Activated B cell treated with CpG ODN at 0.5 μM for 24 hours (primary cell): ENCODE measurements at regions not wholly inside any gene's neighbourhood (a gene's known extent, or its start where the extent isn't known, plus 50 kb on each side); places are given as distances from the start of the nearest gene placed in this dataset.

ENCODE experiments used
- ATAC-seq: fragments of 200-7000 bp; cut with Tn5 transposase; one replicate; pipeline ENCODE4 v1.10.0; 2021; ENCODE audit warnings: low read depth, mild to moderate bottlenecking, moderate library complexity
- CTCF ChIA-PET: fragments of 350-600 bp; sonication (Branson Sonifier 250); formaldehyde crosslinking; loops from one replicate; lab custom pipeline; 2021; ENCODE audit warnings: antibody characterized with exemption; lab: Charles Lee
- POLR2A ChIA-PET: fragments of 350-600 bp; sonication (Branson Sonifier 250); formaldehyde crosslinking; loops from one replicate; lab custom pipeline; 2021; ENCODE audit warnings: antibody characterized with exemption; lab: Charles Lee
- DNase-seq: peaks from one replicate; pipeline ENCODE4 v3.0.0; 2022
- H3K27ac Mint-ChIP-seq: one replicate; pipeline ENCODE4 v1.8.0; 2020; ENCODE audit warnings: mixed read lengths
- H3K27me3 Mint-ChIP-seq: one replicate; pipeline ENCODE4 v1.8.0; 2021; ENCODE audit warnings: mixed read lengths
- H3K36me3 Mint-ChIP-seq: one replicate; pipeline ENCODE4 v1.8.0; 2021; ENCODE audit warnings: low read depth, mixed read lengths
- H3K4me1 Mint-ChIP-seq: one replicate; pipeline ENCODE4 v1.8.0; 2021; ENCODE audit warnings: mixed read lengths
- H3K4me3 Mint-ChIP-seq: one replicate; pipeline ENCODE4 v1.8.0; 2020; ENCODE audit warnings: mild to moderate bottlenecking, mixed read lengths
- H3K9me3 Mint-ChIP-seq: one replicate; pipeline ENCODE4 v1.8.0; 2020; ENCODE audit warnings: mixed read lengths
- intact Hi-C: fragments of 100-400 bp; cut with micrococcal nuclease; formaldehyde crosslinking; loops from one replicate; pipeline ENCODE4 v1.15.1; 2024
- TF ChIP-seq, protein P1 (sequence below): fragments of 200-600 bp; IDR thresholded peaks from one replicate; pipeline ENCODE4 v1.8.0; 2022; ENCODE audit warnings: antibody characterized with exemption, mild to moderate bottlenecking

DNA sequence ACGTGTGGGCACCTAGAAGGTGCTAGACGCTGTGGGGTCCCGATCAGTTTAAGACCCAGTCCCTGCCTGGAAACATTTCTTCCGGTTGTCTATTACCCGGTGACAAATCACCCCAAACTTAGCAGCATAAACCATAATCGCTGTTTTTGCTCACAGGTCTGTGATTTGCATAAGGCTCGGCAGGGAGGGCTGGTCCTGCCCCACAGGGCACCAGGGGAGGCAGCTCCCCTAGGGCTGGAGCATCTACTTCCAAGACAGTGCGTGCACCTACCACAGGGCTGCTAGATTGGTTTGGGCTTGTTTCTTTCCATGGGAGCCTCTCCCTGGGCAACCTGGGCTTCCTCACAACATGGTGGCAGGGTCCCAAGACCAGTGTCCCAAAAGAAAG lies 214.5 kb upstream of the CIBAR2 start:
- TF ChIP-seq, protein P1, sequence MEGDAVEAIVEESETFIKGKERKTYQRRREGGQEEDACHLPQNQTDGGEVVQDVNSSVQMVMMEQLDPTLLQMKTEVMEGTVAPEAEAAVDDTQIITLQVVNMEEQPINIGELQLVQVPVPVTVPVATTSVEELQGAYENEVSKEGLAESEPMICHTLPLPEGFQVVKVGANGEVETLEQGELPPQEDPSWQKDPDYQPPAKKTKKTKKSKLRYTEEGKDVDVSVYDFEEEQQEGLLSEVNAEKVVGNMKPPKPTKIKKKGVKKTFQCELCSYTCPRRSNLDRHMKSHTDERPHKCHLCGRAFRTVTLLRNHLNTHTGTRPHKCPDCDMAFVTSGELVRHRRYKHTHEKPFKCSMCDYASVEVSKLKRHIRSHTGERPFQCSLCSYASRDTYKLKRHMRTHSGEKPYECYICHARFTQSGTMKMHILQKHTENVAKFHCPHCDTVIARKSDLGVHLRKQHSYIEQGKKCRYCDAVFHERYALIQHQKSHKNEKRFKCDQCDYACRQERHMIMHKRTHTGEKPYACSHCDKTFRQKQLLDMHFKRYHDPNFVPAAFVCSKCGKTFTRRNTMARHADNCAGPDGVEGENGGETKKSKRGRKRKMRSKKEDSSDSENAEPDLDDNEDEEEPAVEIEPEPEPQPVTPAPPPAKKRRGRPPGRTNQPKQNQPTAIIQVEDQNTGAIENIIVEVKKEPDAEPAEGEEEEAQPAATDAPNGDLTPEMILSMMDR = no peak
- DNase-seq = no peak
- peaks cover 20% of the 10 kb centered on the region for H3K27me3 Mint-ChIP-seq
- ChIA-PET CTCF (no interaction called here), POLR2A (no interaction called here)
- H3K27ac Mint-ChIP-seq = no peak overlapping the region
- peaks cover 5% of the 10 kb centered on the region for H3K9me3 Mint-ChIP-seq
- H3K4me3 Mint-ChIP-seq = no peak overlapping the region
- peaks cover 12% of the 10 kb centered on the region for H3K4me1 Mint-ChIP-seq
- intact Hi-C loops = no loop called here
- H3K36me3 Mint-ChIP-seq = no peaks in the 10 kb centered on the region
- no peak for ATAC-seq

DNA sequence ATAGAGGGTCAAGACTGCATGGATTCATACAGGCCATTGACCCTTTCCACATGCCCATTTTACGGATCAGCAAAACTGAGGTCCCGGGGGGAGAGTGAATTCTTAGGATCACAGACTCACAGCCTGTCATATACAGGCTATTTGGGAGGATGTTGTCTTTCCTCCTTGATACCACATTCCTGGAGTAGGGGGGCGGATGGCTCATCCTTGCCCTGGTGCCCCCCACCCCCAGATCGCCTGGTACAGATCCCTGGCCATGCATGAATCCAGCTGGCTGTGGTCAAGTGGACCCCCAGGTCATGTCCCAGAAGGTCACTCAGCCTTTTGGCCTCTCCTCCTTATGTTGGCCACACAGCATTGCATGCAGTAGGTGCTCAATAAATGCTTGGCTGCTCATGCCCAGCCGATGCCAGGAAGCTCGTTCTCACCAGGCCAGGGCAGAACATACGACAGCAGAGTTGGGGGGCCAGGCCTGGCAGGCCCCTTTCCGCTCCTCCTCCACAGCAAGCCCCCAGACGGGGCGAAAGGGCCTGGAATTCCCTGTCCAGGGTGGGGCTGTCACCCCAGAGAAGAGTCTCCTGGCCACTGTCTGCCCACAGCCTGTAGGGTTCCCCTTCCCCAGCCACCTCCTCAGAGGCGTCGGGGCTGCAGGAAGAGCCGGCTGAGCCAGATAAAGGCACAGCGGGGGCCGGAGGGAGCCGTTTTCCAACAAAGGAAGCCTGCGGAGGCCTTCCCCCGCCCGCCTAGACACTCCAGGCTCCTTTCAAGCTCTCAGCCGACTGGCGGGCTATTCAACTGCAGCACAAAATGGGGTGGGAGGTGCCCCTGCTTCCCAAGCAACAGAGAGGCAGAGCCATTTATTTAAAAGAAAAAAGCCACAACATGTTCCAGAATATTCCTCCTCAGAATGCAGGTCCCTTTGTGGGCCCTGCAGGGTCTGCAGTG lies 215.7 kb upstream of the CIBAR2 start:
- TF ChIP-seq, protein P1 = no peak
- peaks cover 12% of the 10 kb centered on the region for H3K4me1 Mint-ChIP-seq
- ATAC-seq (no peak), DNase-seq (no peak)
- no peaks in the 10 kb centered on the region for H3K36me3 Mint-ChIP-seq
- intact Hi-C loops = no loop called here
- H3K27me3 Mint-ChIP-seq = peaks cover 24% of the 10 kb centered on the region
- CTCF ChIA-PET = no interaction called here
- no peak overlapping the region for H3K27ac Mint-ChIP-seq
- H3K4me3 Mint-ChIP-seq = no peak overlapping the region
- POLR2A ChIA-PET = no interaction called here
- peaks cover 5% of the 10 kb centered on the region for H3K9me3 Mint-ChIP-seq

- Mint-ChIP-seq H3K4me1 (peaks cover 12% of the 10 kb centered on the region), H3K9me3 (peaks cover 5% of the 10 kb centered on the region), H3K27ac (no peak overlapping the region), H3K27me3 (peaks cover 23% of the 10 kb centered on the region), H3K36me3 (no peaks in the 10 kb centered on the region), H3K4me3 (no peak overlapping the region)
- intact Hi-C loops = no loop called here
- ATAC-seq = no peak
- ChIA-PET CTCF (no interaction called here), POLR2A (no interaction called here)
- TF ChIP-seq, protein P1 = no peak
- no peak for DNase-seq
Observed at GRCh38 chr16:85328676-85329058, 216.4 kb upstream of the CIBAR2 start.

- H3K4me1 Mint-ChIP-seq = peaks cover 12% of the 10 kb centered on the region
- H3K9me3 Mint-ChIP-seq = peaks cover 2% of the 10 kb centered on the region
- H3K27ac Mint-ChIP-seq = no peak overlapping the region
- intact Hi-C loops = no loop called here
- ChIA-PET CTCF (interaction anchor here (1.9 kb wide), 1 partner anchor 22 kb away, joined by 4 read pairs; no protein-coding TSS in a partner anchor), POLR2A (no interaction called here)
- ATAC-seq (no peak), DNase-seq (no peak)
- peaks cover 26% of the 10 kb centered on the region for H3K27me3 Mint-ChIP-seq
- no peak overlapping the region for H3K4me3 Mint-ChIP-seq
- no peaks in the 10 kb centered on the region for H3K36me3 Mint-ChIP-seq
- TF ChIP-seq, protein P1 = no peak
Observed at GRCh38 chr16:85329059-85329812, 217.0 kb upstream of the CIBAR2 start.
